ENCODE measurements at regions not wholly inside any gene's neighbourhood (a gene's known extent, or its start where the extent isn't known, plus 50 kb on each side); places are given as distances from the start of the nearest gene placed in this dataset.

- Histone ChIP-seq H3K4me3 (ENCODE audit: low read length) (no peak overlapping the region), H3K27me3 (ENCODE audit: control insufficient read depth in 1 of 2, insufficient read depth in 2 of 2, low read length in 2 of 2) (no peaks in the 10 kb centered on the region), H3K9me3 (ENCODE audit: control insufficient read depth in 1 of 2, insufficient read depth in 1 of 2, low read length in 2 of 2) (no peaks in the 10 kb centered on the region), H3K4me1 (ENCODE audit: insufficient read depth, low read length) (no peaks in the 10 kb centered on the region), H3K27ac (ENCODE audit: low read depth in 1 of 2, low read length in 2 of 2) (no peak overlapping the region), H3K36me3 (ENCODE audit: insufficient read depth, low read length) (no peaks in the 10 kb centered on the region)
- peaks cover 6% of the 10 kb centered on the region for H3K27me3 Mint-ChIP-seq
- no peak overlapping the region for H3K27ac Mint-ChIP-seq
- H3K9me3 Mint-ChIP-seq = no peaks in the 10 kb centered on the region
- no peak overlapping the region for H3K4me3 Mint-ChIP-seq
- no peaks in the 10 kb centered on the region for H3K36me3 Mint-ChIP-seq (ENCODE audit: low read depth)
- H3K4me1 Mint-ChIP-seq (ENCODE audit: low read depth) = peaks cover 4% of the 10 kb centered on the region
- no peak for ATAC-seq (ENCODE audit: poor library complexity)
- TF ChIP-seq CTCF (IDR thresholded peaks at IDR 0.05) = no peak
- CTCF ChIA-PET = no interaction called here
- POLR2A ChIA-PET = no interaction called here
- intact Hi-C loops (cut with DNase I, micrococcal nuclease) = no loop called here
- no peak for DNase-seq
Observed at GRCh38 chr9:95760791-95761190, 114.7 kb upstream of the ERCC6L2 start.

DNA sequence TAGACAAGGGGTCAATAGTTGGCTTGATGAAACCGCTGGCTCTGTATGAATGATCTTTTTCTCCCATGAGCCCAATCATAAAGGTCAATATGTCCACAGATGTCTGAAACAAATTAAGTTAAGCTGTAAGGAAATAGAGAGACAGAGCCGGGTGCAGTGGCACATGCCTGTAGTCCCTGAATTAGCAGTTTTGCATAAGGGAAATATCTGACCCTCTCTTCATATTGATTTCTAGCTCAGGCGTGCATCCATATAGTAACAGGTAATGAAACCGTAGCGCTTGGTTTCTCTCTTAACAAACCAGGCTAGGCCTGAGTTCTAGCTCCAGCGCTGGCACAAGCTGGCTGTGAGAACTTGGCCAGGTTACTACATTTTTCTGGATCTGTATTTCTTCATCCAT, 118.1 kb upstream of the ERCC6L2 start:
- Mint-ChIP-seq H3K4me3 (no peak overlapping the region), H3K27me3 (peaks cover 12% of the 10 kb centered on the region), H3K4me1 (ENCODE audit: low read depth) (peaks cover under 1% of the 10 kb centered on the region), H3K36me3 (ENCODE audit: low read depth) (no peaks in the 10 kb centered on the region), H3K27ac (no peak overlapping the region), H3K9me3 (no peaks in the 10 kb centered on the region)
- ChIA-PET CTCF (interaction anchor here (1.7 kb wide), 1 partner anchor 25 kb away, joined by 4 read pairs; no protein-coding TSS in a partner anchor), POLR2A (no interaction called here)
- Histone ChIP-seq H3K4me1 (ENCODE audit: insufficient read depth, low read length) (no peaks in the 10 kb centered on the region), H3K36me3 (ENCODE audit: insufficient read depth, low read length) (no peaks in the 10 kb centered on the region), H3K27me3 (ENCODE audit: control insufficient read depth in 1 of 2, insufficient read depth in 2 of 2, low read length in 2 of 2) (peaks cover 0 to 2% of the 10 kb centered on the region in 2 experiments), H3K4me3 (ENCODE audit: low read length) (no peak overlapping the region), H3K9me3 (ENCODE audit: control insufficient read depth in 1 of 2, insufficient read depth in 1 of 2, low read length in 2 of 2) (peaks cover 0 to under 1% of the 10 kb centered on the region in 2 experiments), H3K27ac (ENCODE audit: low read depth in 1 of 2, low read length in 2 of 2) (no peak overlapping the region)
- no peak for ATAC-seq (ENCODE audit: poor library complexity)
- intact Hi-C loops (cut with DNase I, micrococcal nuclease) = no loop called here
- DNase-seq = no peak
- TF ChIP-seq CTCF (IDR thresholded peaks at IDR 0.05) = no peak

DNA sequence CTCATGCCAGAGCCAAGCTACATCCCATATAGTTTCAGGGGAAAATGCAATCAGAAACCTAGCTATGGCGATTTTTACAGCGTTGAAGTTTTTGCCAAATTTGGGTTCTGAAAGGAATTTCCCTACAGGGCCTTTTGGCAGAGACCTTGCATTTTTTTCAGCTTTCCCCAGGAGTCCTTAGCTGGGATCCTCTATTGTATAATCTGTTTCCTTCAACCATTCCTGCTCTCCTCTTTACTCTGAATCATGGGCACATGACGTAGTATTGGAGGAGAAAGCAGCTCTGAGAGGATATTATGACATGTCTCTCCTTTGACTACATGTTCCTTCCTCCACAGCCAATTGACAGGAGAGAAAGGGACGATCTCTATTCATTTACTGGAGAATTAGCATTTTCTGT, 118.5 kb upstream of the ERCC6L2 start:
- intact Hi-C loops (cut with DNase I, micrococcal nuclease) = no loop called here
- CTCF ChIA-PET = interaction anchor here (1.7 kb wide), 1 partner anchor 25 kb away, joined by 4 read pairs; no protein-coding TSS in a partner anchor
- peaks cover 3% of the 10 kb centered on the region for H3K4me1 ChIP-seq (ENCODE audit: insufficient read depth, low read length)
- H3K36me3 Mint-ChIP-seq (ENCODE audit: low read depth) = no peaks in the 10 kb centered on the region
- H3K9me3 ChIP-seq (ENCODE audit: control insufficient read depth in 1 of 2, insufficient read depth in 1 of 2, low read length in 2 of 2) = peaks cover 0 to 5% of the 10 kb centered on the region in 2 experiments
- DNase-seq (no peak), ATAC-seq (ENCODE audit: poor library complexity) (no peak)
- peaks cover 11% of the 10 kb centered on the region for H3K27me3 Mint-ChIP-seq
- peaks cover 4 to 6% of the 10 kb centered on the region in 2 experiments for H3K27me3 ChIP-seq (ENCODE audit: control insufficient read depth in 1 of 2, insufficient read depth in 2 of 2, low read length in 2 of 2)
- H3K4me1 Mint-ChIP-seq (ENCODE audit: low read depth) = no peaks in the 10 kb centered on the region
- TF ChIP-seq CTCF (IDR thresholded peaks at IDR 0.05) = no peak
- H3K4me3 ChIP-seq (ENCODE audit: low read length) = no peak overlapping the region
- H3K36me3 ChIP-seq (ENCODE audit: insufficient read depth, low read length) = no peaks in the 10 kb centered on the region
- H3K27ac Mint-ChIP-seq = no peak overlapping the region
- POLR2A ChIA-PET = no interaction called here
- no peaks in the 10 kb centered on the region for H3K9me3 Mint-ChIP-seq
- H3K4me3 Mint-ChIP-seq = no peak overlapping the region
- no peak overlapping the region for H3K27ac ChIP-seq (ENCODE audit: low read depth in 1 of 2, low read length in 2 of 2)
